ENCODE measurements at regions not wholly inside any gene's neighbourhood (a gene's known extent, or its start where the extent isn't known, plus 50 kb on each side); places are given as distances from the start of the nearest gene placed in this dataset.

GRCh38 chr5:124052201-124052600, 540.2 kb downstream of the CSNK1G3 start:
- H3K27me3 Mint-ChIP-seq = no peaks in the 10 kb centered on the region
- H3K27ac Mint-ChIP-seq = no peak overlapping the region
- H3K4me3 Mint-ChIP-seq = no peak overlapping the region
- H3K9me3 Mint-ChIP-seq = no peaks in the 10 kb centered on the region
- H3K4me1 Mint-ChIP-seq = peaks cover 17% of the 10 kb centered on the region
- ATAC-seq (ENCODE audit: low read depth) (no peak), DNase-seq (ENCODE audit: low spot score in 2 of 2) (no peak)
- H3K36me3 Mint-ChIP-seq = no peaks in the 10 kb centered on the region

GRCh38 chr5:124050120-124050770, 538.3 kb downstream of the CSNK1G3 start:
- H3K27ac Mint-ChIP-seq = no peak overlapping the region
- H3K4me1 Mint-ChIP-seq = peaks cover 5% of the 10 kb centered on the region
- no peak for ATAC-seq (ENCODE audit: low read depth)
- no peaks in the 10 kb centered on the region for H3K27me3 Mint-ChIP-seq
- H3K9me3 Mint-ChIP-seq = no peaks in the 10 kb centered on the region
- H3K36me3 Mint-ChIP-seq = no peaks in the 10 kb centered on the region
- DNase-seq (ENCODE audit: low spot score in 2 of 2) = no peak
- no peak overlapping the region for H3K4me3 Mint-ChIP-seq

GRCh38 chr5:124045412-124045811, 533.4 kb downstream of the CSNK1G3 start:
- no peak for DNase-seq (ENCODE audit: low spot score in 2 of 2)
- H3K27ac Mint-ChIP-seq = no peak overlapping the region

GRCh38 chr5:124044613-124045012, 532.6 kb downstream of the CSNK1G3 start:
- no peak for DNase-seq (ENCODE audit: low spot score in 2 of 2)
- no peak overlapping the region for H3K27ac Mint-ChIP-seq
- peaks cover 2% of the 10 kb centered on the region for H3K4me1 Mint-ChIP-seq
- peaks cover 9% of the 10 kb centered on the region for H3K9me3 Mint-ChIP-seq
- H3K36me3 Mint-ChIP-seq = peaks cover 3% of the 10 kb centered on the region
- H3K27me3 Mint-ChIP-seq = no peaks in the 10 kb centered on the region
- no peak overlapping the region for H3K4me3 Mint-ChIP-seq
- no peak for ATAC-seq (ENCODE audit: low read depth)

More at GRCh38 chr5:124045412-124045811, 533.4 kb downstream of the CSNK1G3 start:
- Mint-ChIP-seq H3K4me3 (no peak overlapping the region), H3K27me3 (no peaks in the 10 kb centered on the region), H3K36me3 (peaks cover 2% of the 10 kb centered on the region), H3K4me1 (peaks cover 2% of the 10 kb centered on the region), H3K9me3 (peaks cover 6% of the 10 kb centered on the region)
- no peak for ATAC-seq (ENCODE audit: low read depth)

DNA sequence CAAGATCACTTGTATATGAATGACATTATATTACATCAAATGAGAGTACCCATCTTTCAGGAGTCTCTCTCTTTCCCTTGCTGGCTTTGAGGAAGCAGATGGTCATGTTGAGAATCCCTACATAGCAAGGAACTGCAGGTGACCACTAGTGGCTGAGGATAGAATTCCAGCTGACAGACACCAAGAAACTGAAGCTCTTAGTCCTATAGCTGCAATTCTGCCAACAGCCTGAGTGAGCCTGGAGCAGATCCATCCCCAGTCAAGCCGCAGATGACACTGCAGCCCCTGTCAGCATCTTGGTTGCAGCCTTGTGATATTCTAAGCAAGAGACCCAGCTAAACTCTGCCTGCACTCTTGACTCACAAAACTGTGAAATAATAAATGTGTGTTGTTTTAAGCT, 531.5 kb downstream of the CSNK1G3 start:
- peaks cover 3% of the 10 kb centered on the region for H3K36me3 Mint-ChIP-seq
- ATAC-seq (ENCODE audit: low read depth) (no peak), DNase-seq (ENCODE audit: low spot score in 2 of 2) (no peak)
- H3K27me3 Mint-ChIP-seq = no peaks in the 10 kb centered on the region
- no peak overlapping the region for H3K4me3 Mint-ChIP-seq
- peaks cover 2% of the 10 kb centered on the region for H3K4me1 Mint-ChIP-seq
- peaks cover 9% of the 10 kb centered on the region for H3K9me3 Mint-ChIP-seq
- no peak overlapping the region for H3K27ac Mint-ChIP-seq

GRCh38 chr5:124040799-124041198, 528.8 kb downstream of the CSNK1G3 start:
- H3K27ac Mint-ChIP-seq = no peak overlapping the region
- H3K27me3 Mint-ChIP-seq = no peaks in the 10 kb centered on the region
- H3K4me1 Mint-ChIP-seq = peaks cover under 1% of the 10 kb centered on the region
- peaks cover 10% of the 10 kb centered on the region for H3K9me3 Mint-ChIP-seq
- no peak overlapping the region for H3K4me3 Mint-ChIP-seq
- ATAC-seq (ENCODE audit: low read depth) (no peak), DNase-seq (ENCODE audit: low spot score in 2 of 2) (no peak)
- H3K36me3 Mint-ChIP-seq = peaks cover 6% of the 10 kb centered on the region

DNA sequence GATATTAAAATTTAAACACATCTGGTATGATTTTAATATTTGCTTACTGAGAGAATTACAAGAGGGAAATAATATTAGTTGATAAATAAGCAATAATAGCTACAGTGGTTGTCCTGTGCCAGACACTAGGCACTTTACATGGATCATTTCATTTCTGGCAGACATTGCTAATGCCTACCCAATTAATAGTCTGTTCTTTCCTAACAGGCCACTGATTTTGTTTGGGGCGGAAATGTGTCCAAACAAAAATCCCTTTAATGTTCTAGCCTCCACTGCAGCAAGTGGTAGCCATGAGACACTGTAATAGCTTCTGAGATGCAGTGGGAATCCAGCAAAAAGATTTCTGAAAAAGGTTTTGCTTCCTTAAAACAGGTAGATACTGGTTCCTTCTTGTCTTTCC, 527.4 kb downstream of the CSNK1G3 start:
- DNase-seq (ENCODE audit: low spot score in 2 of 2) (no peak), ATAC-seq (ENCODE audit: low read depth) (no peak)
- Mint-ChIP-seq H3K27me3 (no peaks in the 10 kb centered on the region), H3K36me3 (peaks cover 6% of the 10 kb centered on the region), H3K4me1 (no peaks in the 10 kb centered on the region), H3K27ac (no peak overlapping the region), H3K4me3 (no peak overlapping the region), H3K9me3 (peaks cover 10% of the 10 kb centered on the region)

- no peak overlapping the region for H3K4me3 Mint-ChIP-seq
- ATAC-seq (ENCODE audit: low read depth) = no peak
- DNase-seq (ENCODE audit: low spot score in 2 of 2) = no peak
- peaks cover 6% of the 10 kb centered on the region for H3K36me3 Mint-ChIP-seq
- peaks cover 10% of the 10 kb centered on the region for H3K9me3 Mint-ChIP-seq
- H3K4me1 Mint-ChIP-seq = peaks cover 6% of the 10 kb centered on the region
- H3K27ac Mint-ChIP-seq = peak overlapping the region; percentile 90
- H3K27me3 Mint-ChIP-seq = no peaks in the 10 kb centered on the region
Measured at GRCh38 chr5:124036786-124037185, 524.8 kb downstream of the CSNK1G3 start.

- H3K9me3 Mint-ChIP-seq = peaks cover 2% of the 10 kb centered on the region
- ATAC-seq (ENCODE audit: low read depth) = peak; percentile 96
- H3K4me1 Mint-ChIP-seq = peaks cover 6% of the 10 kb centered on the region
- peaks cover 2% of the 10 kb centered on the region for H3K36me3 Mint-ChIP-seq
- peak overlapping the region; percentile 90 for H3K27ac Mint-ChIP-seq
- no peaks in the 10 kb centered on the region for H3K27me3 Mint-ChIP-seq
- peak overlapping the region; percentile 0 for H3K4me3 Mint-ChIP-seq
- DNase-seq (ENCODE audit: low spot score in 2 of 2) = peak; percentile 25 to 67
Measured at GRCh38 chr5:124034963-124035362, 523.0 kb downstream of the CSNK1G3 start.

GRCh38 chr5:124034083-124034700, 522.2 kb downstream of the CSNK1G3 start:
- H3K4me1 Mint-ChIP-seq = peaks cover 6% of the 10 kb centered on the region
- H3K27ac Mint-ChIP-seq = peak overlapping the region; percentile 90
- no peak overlapping the region for H3K4me3 Mint-ChIP-seq
- H3K9me3 Mint-ChIP-seq = peaks cover 2% of the 10 kb centered on the region
- peaks cover 2% of the 10 kb centered on the region for H3K36me3 Mint-ChIP-seq
- ATAC-seq (ENCODE audit: low read depth) (peak; percentile 8), DNase-seq (ENCODE audit: low spot score in 2 of 2) (no peak)
- H3K27me3 Mint-ChIP-seq = no peaks in the 10 kb centered on the region

DNA sequence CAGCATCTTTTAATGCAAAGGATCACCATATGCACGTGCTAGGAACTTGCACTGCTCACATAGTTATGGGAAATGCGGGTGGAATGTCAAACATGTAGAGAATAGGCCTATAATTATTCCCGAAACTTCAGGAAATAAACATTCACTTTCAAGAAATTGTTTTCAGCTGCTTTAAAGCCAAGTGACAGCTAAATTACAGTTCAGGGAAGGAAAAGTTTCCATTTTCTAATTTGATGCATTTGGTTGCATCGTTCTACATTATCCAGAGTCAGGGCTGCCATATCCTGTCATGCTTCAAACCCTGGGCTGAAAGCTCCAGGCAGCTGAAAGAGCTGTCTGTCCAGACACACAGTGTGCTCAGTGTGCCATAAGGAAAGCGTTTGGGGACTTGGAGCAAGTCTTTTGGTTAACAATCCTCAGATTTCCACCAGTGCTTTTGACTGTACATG, 518.1 kb downstream of the CSNK1G3 start:
- H3K9me3 Mint-ChIP-seq = no peaks in the 10 kb centered on the region
- DNase-seq (ENCODE audit: low spot score in 2 of 2) (no peak), ATAC-seq (ENCODE audit: low read depth) (no peak)
- H3K4me3 Mint-ChIP-seq = no peak overlapping the region
- H3K4me1 Mint-ChIP-seq = peaks cover 6% of the 10 kb centered on the region
- H3K27ac Mint-ChIP-seq = no peak overlapping the region
- H3K27me3 Mint-ChIP-seq = no peaks in the 10 kb centered on the region
- no peaks in the 10 kb centered on the region for H3K36me3 Mint-ChIP-seq

DNA sequence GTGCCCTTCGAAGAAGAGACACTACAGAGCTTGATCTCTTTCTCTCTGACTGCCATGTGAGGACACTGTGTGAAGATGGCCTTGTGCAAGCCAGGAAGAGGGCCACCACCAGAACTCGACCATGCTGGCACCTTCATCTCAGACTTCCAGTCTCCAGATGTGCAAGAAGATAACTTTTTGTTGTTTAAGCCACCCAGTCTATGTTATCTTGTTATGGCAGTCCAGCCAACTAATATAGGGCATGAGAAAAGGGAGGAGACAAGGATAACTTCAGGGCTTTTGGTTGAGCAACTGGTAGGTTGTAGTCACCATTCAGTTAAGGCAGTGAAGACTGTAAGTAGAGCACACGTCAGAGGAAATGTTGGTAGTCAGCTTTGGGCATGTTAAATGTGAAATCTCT, 515.5 kb downstream of the CSNK1G3 start:
- no peaks in the 10 kb centered on the region for H3K9me3 Mint-ChIP-seq
- H3K4me3 Mint-ChIP-seq = no peak overlapping the region
- no peaks in the 10 kb centered on the region for H3K4me1 Mint-ChIP-seq
- H3K27ac Mint-ChIP-seq = no peak overlapping the region
- no peaks in the 10 kb centered on the region for H3K27me3 Mint-ChIP-seq
- no peak for DNase-seq (ENCODE audit: low spot score in 2 of 2)
- no peaks in the 10 kb centered on the region for H3K36me3 Mint-ChIP-seq
- no peak for ATAC-seq (ENCODE audit: low read depth)

DNA sequence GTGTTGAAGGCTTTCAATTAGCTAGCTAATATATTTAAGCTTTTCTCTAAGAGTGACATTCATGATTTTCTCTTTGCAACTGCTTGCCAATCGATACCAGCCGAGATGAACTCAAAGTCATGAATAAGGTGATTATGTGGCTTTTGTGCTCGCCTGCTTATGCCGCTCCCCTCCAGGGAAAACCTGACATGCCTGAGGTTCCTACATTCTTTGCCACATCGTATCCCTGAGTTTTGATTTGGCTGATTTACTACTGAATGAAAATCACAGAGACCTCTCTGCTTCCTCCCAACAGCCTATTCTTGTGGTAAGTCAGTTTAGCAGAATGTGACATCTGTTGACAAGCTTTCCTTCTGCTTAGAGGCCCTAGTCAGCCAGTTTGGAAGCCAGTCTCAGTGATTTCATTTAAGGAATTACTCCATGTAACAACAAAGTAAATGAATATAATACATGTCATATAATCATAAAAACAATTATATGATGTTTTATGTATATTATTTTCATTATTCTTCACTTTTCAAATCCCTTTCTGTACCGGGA, 513.4 kb downstream of the CSNK1G3 start:
- H3K9me3 Mint-ChIP-seq = no peaks in the 10 kb centered on the region
- no peak overlapping the region for H3K4me3 Mint-ChIP-seq
- no peaks in the 10 kb centered on the region for H3K27me3 Mint-ChIP-seq
- H3K4me1 Mint-ChIP-seq = no peaks in the 10 kb centered on the region
- ATAC-seq (ENCODE audit: low read depth) (no peak), DNase-seq (ENCODE audit: low spot score in 2 of 2) (no peak)
- H3K27ac Mint-ChIP-seq = no peak overlapping the region
- H3K36me3 Mint-ChIP-seq = no peaks in the 10 kb centered on the region

- Mint-ChIP-seq H3K27me3 (no peaks in the 10 kb centered on the region), H3K27ac (no peak overlapping the region), H3K9me3 (peaks cover 5% of the 10 kb centered on the region)
Measured at GRCh38 chr5:124022966-124023365, 511.0 kb downstream of the CSNK1G3 start.

More at GRCh38 chr5:124022966-124023365, 511.0 kb downstream of the CSNK1G3 start:
- ATAC-seq (ENCODE audit: low read depth) (no peak), DNase-seq (ENCODE audit: low spot score in 2 of 2) (no peak)
- Mint-ChIP-seq H3K4me3 (no peak overlapping the region), H3K4me1 (no peaks in the 10 kb centered on the region), H3K36me3 (no peaks in the 10 kb centered on the region)
